ENCODE measurements at regions not wholly inside any gene's neighbourhood (a gene's known extent, or its start where the extent isn't known, plus 50 kb on each side); places are given as distances from the start of the nearest gene placed in this dataset.

- TF ChIP-seq CTCF (IDR thresholded peaks at IDR 0.05; ENCODE audit: insufficient read depth, low read length, poor library complexity, severe bottlenecking), result no peak
- no peak for TF ChIP-seq EZH2phosphoT487 (conservative IDR thresholded peaks at IDR 0.05; ENCODE audit: low read length)
Observed at GRCh38 chr2:226158229-226158628, 641.4 kb downstream of the IRS1 start.
